ENCODE measurements at regions not wholly inside any gene's neighbourhood (a gene's known extent, or its start where the extent isn't known, plus 50 kb on each side); places are given as distances from the start of the nearest gene placed in this dataset.

- H3K27ac ChIP-seq (replicated peaks in 1 of 4): no peak overlapping the region
- DNase-seq (ENCODE audit: extremely low spot score): no peak
- no peak overlapping the region for H3K4me3 ChIP-seq
- H3K4me1 ChIP-seq: no peaks in the 10 kb centered on the region
- H3K36me3 ChIP-seq: no peaks in the 10 kb centered on the region
- H3K27me3 ChIP-seq: no peaks in the 10 kb centered on the region
- intact Hi-C loops (cut with DNase I): no loop called here
- 61% methylated on average over 3 of the region's 3 CpGs for WGBS
- H3K9me3 ChIP-seq: no peaks in the 10 kb centered on the region
- TF ChIP-seq POLR2AphosphoS5 (IDR thresholded peaks at IDR 0.05): no peak
These were observed 94.6 kb downstream of the ATP6V1G3 start for GRCh38 chr1:198445872-198446271.

- no peak for DNase-seq (ENCODE audit: extremely low spot score)
- WGBS: 22% methylated on average over 1 of the region's 1 CpG
- TF ChIP-seq POLR2AphosphoS5 (IDR thresholded peaks at IDR 0.05) (no peak), POLR2A (IDR thresholded peaks at IDR 0.05; ENCODE audit: low read depth) (no peak), EP300 (IDR thresholded peaks at IDR 0.05) (no peak), CTCF (IDR thresholded peaks at IDR 0.05) (no peak)
- Histone ChIP-seq H3K9me3 (no peaks in the 10 kb centered on the region), H3K4me3 (no peak overlapping the region), H3K27ac (replicated peaks in 1 of 4) (no peak overlapping the region), H3K36me3 (no peaks in the 10 kb centered on the region), H3K4me1 (no peaks in the 10 kb centered on the region), H3K27me3 (no peaks in the 10 kb centered on the region)
- intact Hi-C loops (cut with DNase I): no loop called here
These were observed 95.7 kb downstream of the ATP6V1G3 start for GRCh38 chr1:198444792-198445191.

GRCh38 chr1:198443365-198444233 is 96.9 kb downstream of the ATP6V1G3 start:
- H3K27me3 ChIP-seq: no peaks in the 10 kb centered on the region
- H3K9me3 ChIP-seq: no peaks in the 10 kb centered on the region
- no peak overlapping the region for H3K27ac ChIP-seq (replicated peaks in 1 of 4)
- H3K4me1 ChIP-seq: no peaks in the 10 kb centered on the region
- no peak for DNase-seq (ENCODE audit: extremely low spot score)
- 94% methylated on average over 5 of the region's 5 CpGs for WGBS
- no peak overlapping the region for H3K4me3 ChIP-seq
- no peak for TF ChIP-seq POLR2A (IDR thresholded peaks at IDR 0.05; ENCODE audit: low read depth)
- TF ChIP-seq EP300 (IDR thresholded peaks at IDR 0.05): no peak
- TF ChIP-seq CTCF (IDR thresholded peaks at IDR 0.05): no peak
- no peak for TF ChIP-seq POLR2AphosphoS5 (IDR thresholded peaks at IDR 0.05)
- no peaks in the 10 kb centered on the region for H3K36me3 ChIP-seq
- intact Hi-C loops (cut with DNase I): no loop called here

- H3K9me3 ChIP-seq: no peaks in the 10 kb centered on the region
- H3K27me3 ChIP-seq: no peaks in the 10 kb centered on the region
- no peaks in the 10 kb centered on the region for H3K36me3 ChIP-seq
- no peak for TF ChIP-seq POLR2AphosphoS5 (IDR thresholded peaks at IDR 0.05)
- H3K27ac ChIP-seq (replicated peaks in 1 of 4): no peak overlapping the region
- intact Hi-C loops (cut with DNase I): no loop called here
- no peaks in the 10 kb centered on the region for H3K4me1 ChIP-seq
- no peak for DNase-seq (ENCODE audit: extremely low spot score)
- H3K4me3 ChIP-seq: no peak overlapping the region
- 72% methylated on average over 6 of the region's 6 CpGs for WGBS
These were observed 99.6 kb downstream of the ATP6V1G3 start for GRCh38 chr1:198440842-198441241.

- Histone ChIP-seq H3K27me3 (no peaks in the 10 kb centered on the region), H3K27ac (replicated peaks in 1 of 4) (no peak overlapping the region), H3K36me3 (no peaks in the 10 kb centered on the region), H3K4me1 (no peaks in the 10 kb centered on the region), H3K9me3 (no peaks in the 10 kb centered on the region), H3K4me3 (no peak overlapping the region)
- no peak for TF ChIP-seq EP300 (IDR thresholded peaks at IDR 0.05)
- no peak for TF ChIP-seq POLR2AphosphoS5 (IDR thresholded peaks at IDR 0.05)
- TF ChIP-seq POLR2A (IDR thresholded peaks at IDR 0.05; ENCODE audit: low read depth): no peak
- no peak for TF ChIP-seq CTCF (IDR thresholded peaks at IDR 0.05)
- no peak for DNase-seq (ENCODE audit: extremely low spot score)
- 74% methylated on average over 2 of the region's 2 CpGs for WGBS
- intact Hi-C loops (cut with DNase I): no loop called here
These were observed 103.1 kb downstream of the ATP6V1G3 start for GRCh38 chr1:198437332-198437731.

- no peak for DNase-seq (ENCODE audit: extremely low spot score)
- H3K4me1 ChIP-seq: no peaks in the 10 kb centered on the region
- no peak overlapping the region for H3K4me3 ChIP-seq
- TF ChIP-seq POLR2AphosphoS5 (IDR thresholded peaks at IDR 0.05) (no peak), CTCF (IDR thresholded peaks at IDR 0.05) (no peak), POLR2A (IDR thresholded peaks at IDR 0.05; ENCODE audit: low read depth) (no peak), EP300 (IDR thresholded peaks at IDR 0.05) (no peak)
- H3K36me3 ChIP-seq: no peaks in the 10 kb centered on the region
- no peaks in the 10 kb centered on the region for H3K27me3 ChIP-seq
- no peak overlapping the region for H3K27ac ChIP-seq (replicated peaks in 1 of 4)
- peaks cover 0 to 7% (median 4%) of the 10 kb centered on the region in 4 donors for H3K9me3 ChIP-seq
- intact Hi-C loops (cut with DNase I): no loop called here
These were observed 104.2 kb downstream of the ATP6V1G3 start for GRCh38 chr1:198436276-198436675.

Measured in esophagus muscularis mucosa (tissue), 4 donors.